SK-N-MC (cell line): ENCODE measurements at regions not wholly inside any gene's neighbourhood (a gene's known extent, or its start where the extent isn't known, plus 50 kb on each side); places are given as distances from the start of the nearest gene placed in this dataset.
"Not testable (repeated sequence)": the region's sequence is repeated elsewhere in the genome, so short reads cannot be mapped to it uniquely, and the experiment has no call there.

Experiments used
- DNase-seq: peaks from one replicate; pipeline ENCODE4 v3.0.0-alpha.2; 2011; ENCODE audit warnings: low read depth, low spot score
- H3K27ac ChIP-seq: fragments of 200-600 bp; sonication (generic); 2 replicates; pipeline ENCODE4 v1.5.1; 2016; ENCODE audit warnings: mixed run types
- H3K36me3 ChIP-seq: fragments of 200-600 bp; sonication (generic); 2 replicates; pipeline ENCODE4 v1.6.1; 2017; ENCODE audit warnings: antibody characterized with exemption, low read length, mixed read lengths; ENCODE audit not compliant: insufficient read depth
- H3K4me3 ChIP-seq: fragments of 200-600 bp; sonication (generic); 2 replicates; pipeline ENCODE4 v1.5.1; 2016
- H3K9ac ChIP-seq: fragments of 200-600 bp; sonication (generic); 2 replicates; pipeline ENCODE4 v1.8.0; 2017; ENCODE audit warnings: mixed run types, mixed read lengths; ENCODE audit not compliant: insufficient read length
- H3K9me3 ChIP-seq: fragments of 200-600 bp; sonication (generic); 2 replicates; pipeline ENCODE4 v1.6.1; 2017; ENCODE audit warnings: low read depth, mild to moderate bottlenecking, antibody characterized with exemption, low read length, moderate library complexity, mixed read lengths
- EZH2 ChIP-seq: fragments of 200-600 bp; sonication (generic); IDR thresholded peaks from one replicate; pipeline ENCODE4 v1.6.1; 2017; ENCODE audit warnings: antibody characterized with exemption
- FOXP2 ChIP-seq: optimal IDR thresholded peaks from 2 replicates; pipeline ENCODE3; 2011; ENCODE audit warnings: mild to moderate bottlenecking, moderate library complexity; ENCODE audit not compliant: insufficient read depth; ENCODE audit errors: extremely low read length, control extremely low read depth
- POLR2AphosphoS5 ChIP-seq: IDR thresholded peaks from 2 replicates; pipeline ENCODE4 v1.6.1; 2012; ENCODE audit warnings: mild to moderate bottlenecking, low read depth, low read length, borderline replicate concordance

DNA sequence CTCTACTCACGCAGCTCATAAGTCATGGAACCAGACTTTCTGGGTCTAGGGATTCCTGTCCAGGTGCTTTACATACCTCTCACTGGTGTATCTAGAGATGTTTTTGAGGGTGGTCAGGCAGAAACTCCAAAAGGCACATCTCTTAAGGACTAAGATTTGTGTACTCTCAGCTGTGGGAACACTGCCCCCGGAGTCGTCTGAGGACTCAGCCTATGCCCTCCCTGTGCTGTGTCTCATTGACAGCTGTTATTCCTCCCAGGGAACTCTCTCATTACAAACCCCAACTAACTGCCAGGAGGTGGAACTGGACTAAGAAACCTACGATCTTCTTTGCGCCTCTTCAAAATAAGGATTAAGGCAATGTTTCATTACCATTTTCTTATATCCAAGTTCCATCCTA, 293.9 kb upstream of the DLGAP1 start:
- Histone ChIP-seq H3K4me3 (no peak overlapping the region), H3K27ac (no peak overlapping the region)
- no peak for TF ChIP-seq FOXP2
- TF ChIP-seq POLR2AphosphoS5, result no peak
- TF ChIP-seq EZH2, result no peak

DNA sequence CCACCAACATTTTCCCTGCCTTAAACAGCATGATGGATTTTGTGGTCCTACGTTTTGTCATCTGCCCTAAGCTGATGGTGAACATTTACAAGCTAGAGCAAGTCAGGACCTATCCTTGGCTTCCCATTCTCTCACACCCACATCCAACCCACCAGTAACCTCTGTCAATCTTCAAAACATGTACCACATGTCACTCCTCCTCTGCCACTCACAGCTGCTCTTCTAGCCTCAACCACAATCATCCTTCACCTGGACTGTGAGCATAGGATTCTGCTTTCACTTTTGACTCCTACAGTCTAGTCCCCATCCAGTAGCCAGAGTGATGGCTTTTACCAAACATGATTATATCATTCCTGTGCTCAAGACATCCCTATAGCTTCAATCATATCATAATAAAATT, 279.8 kb upstream of the DLGAP1 start:
- H3K27ac ChIP-seq, result no peak overlapping the region
- H3K4me3 ChIP-seq, result no peak overlapping the region
- H3K36me3 ChIP-seq, result no peaks in the 10 kb centered on the region
- no peak overlapping the region for H3K9ac ChIP-seq
- no peak for TF ChIP-seq POLR2AphosphoS5
- no peak for TF ChIP-seq FOXP2
- no peak for TF ChIP-seq EZH2
- DNase-seq, result no peak
- no peaks in the 10 kb centered on the region for H3K9me3 ChIP-seq

More for the DNA sequence above, 293.9 kb upstream of the DLGAP1 start:
- Histone ChIP-seq H3K9me3 (no peaks in the 10 kb centered on the region), H3K36me3 (no peaks in the 10 kb centered on the region), H3K9ac (no peak overlapping the region)
- DNase-seq, result no peak

DNA sequence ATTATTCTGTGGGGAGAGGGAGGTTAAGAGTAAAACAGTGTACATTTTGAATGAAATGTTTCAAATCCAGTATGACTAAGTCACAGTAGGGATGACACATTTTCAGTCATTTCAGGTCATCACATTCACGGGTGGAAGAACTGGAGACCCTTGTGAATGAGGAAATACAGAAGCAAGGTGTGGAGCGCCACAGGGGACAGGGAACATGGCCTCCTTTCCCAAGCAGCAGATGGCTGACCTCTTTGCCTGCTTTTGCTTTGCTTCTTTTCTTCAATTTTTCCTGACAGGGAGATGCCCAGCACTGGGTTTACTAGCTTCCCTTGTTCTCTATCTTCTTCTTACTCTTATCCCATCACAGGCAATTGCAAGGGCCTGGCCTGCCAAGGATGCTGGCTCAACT, 278.9 kb upstream of the DLGAP1 start:
- no peak for DNase-seq
- no peak overlapping the region for H3K27ac ChIP-seq
- TF ChIP-seq POLR2AphosphoS5 (no peak), FOXP2 (no peak), EZH2 (no peak)
- H3K9me3 ChIP-seq, result no peaks in the 10 kb centered on the region
- no peak overlapping the region for H3K9ac ChIP-seq
- no peak overlapping the region for H3K4me3 ChIP-seq
- H3K36me3 ChIP-seq, result no peaks in the 10 kb centered on the region

DNA sequence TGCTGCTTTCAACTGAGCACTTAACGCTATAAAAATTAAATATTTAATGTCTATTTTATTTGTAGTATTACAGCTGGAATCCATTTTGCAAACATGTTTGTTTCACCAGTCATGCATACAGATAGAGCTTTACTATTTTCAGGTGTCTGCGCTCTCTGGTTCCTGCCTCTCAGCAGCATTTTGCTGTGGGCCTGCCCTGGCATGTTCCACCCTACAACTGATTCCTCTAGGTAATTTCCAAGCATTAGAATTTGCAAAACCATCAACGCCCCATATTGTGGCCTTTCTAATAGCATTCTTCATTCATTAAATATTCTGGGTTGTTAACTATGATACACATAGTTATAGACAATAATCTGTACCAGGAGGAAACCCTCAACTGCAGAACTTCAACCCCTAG, 266.4 kb upstream of the DLGAP1 start:
- H3K4me3 ChIP-seq, result no peak overlapping the region
- no peaks in the 10 kb centered on the region for H3K9me3 ChIP-seq
- H3K36me3 ChIP-seq, result no peaks in the 10 kb centered on the region
- DNase-seq, result no peak
- H3K9ac ChIP-seq, result no peak overlapping the region
- no peak overlapping the region for H3K27ac ChIP-seq
- no peak for TF ChIP-seq EZH2
- no peak for TF ChIP-seq POLR2AphosphoS5
- TF ChIP-seq FOXP2, result no peak

DNA sequence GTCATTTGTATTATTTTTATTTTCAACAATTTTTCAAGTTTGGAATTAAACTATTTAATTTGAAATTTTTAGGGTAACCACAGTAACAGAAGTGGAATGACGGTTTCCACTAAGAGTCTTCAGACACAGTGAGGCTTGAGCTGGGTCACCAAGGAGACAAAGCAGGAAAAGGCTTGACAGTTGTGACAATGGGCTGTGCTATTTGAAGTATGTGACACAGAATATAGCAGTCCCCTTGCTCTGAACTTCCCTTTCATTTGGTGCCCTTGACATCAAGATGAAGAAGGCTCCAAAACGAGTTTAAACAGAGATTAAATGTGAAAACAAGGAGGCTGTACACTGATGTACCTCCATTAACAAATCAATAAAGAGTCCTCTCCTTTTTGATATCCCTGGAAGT, 265.4 kb upstream of the DLGAP1 start:
- Histone ChIP-seq H3K4me3 (no peak overlapping the region), H3K9me3 (no peaks in the 10 kb centered on the region), H3K27ac (no peak overlapping the region), H3K36me3 (no peaks in the 10 kb centered on the region), H3K9ac (no peak overlapping the region)
- DNase-seq, result no peak
- TF ChIP-seq FOXP2 (no peak), POLR2AphosphoS5 (no peak), EZH2 (no peak)

DNA sequence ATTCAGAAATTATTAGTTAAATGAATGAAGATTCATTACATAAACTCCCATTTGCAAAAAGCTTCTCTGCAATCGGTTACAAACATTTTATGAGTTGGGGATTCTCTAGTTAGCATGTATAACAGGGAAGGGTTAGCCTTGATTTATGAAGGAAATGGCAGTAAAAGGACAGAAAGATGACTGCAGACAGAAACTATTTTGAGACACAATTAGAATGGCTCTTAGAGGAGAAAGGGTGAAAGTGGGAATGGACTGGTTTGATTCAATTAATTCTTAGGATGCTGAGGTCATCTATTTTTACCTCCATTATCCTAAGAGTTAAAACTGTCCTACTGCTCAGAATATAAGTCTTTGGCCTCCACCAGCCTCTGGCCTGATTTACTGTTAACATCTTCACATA, 250.8 kb upstream of the DLGAP1 start:
- TF ChIP-seq POLR2AphosphoS5 (no peak), EZH2 (no peak), FOXP2 (no peak)

DNA sequence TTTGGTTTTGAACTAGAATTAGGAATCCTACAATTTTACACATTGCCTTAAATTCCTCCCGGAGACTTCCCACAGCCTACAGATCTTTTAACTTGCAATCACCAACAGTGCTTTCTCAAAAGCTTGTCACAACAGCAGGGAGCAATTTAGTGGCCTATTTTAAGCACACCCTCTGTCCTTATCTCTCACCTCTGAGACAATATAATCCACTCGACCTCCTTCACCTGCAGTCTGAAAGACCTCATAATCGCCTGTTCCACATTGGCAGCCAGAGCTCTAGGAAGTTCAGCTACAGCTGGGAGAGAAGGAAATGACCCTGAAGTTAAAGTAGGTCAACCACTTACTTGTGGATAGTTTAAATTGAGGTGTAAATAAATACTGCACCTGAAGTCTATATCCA, 249.7 kb upstream of the DLGAP1 start:
- TF ChIP-seq EZH2 (no peak), POLR2AphosphoS5 (no peak), FOXP2 (no peak)
- Histone ChIP-seq H3K9ac (no peak overlapping the region), H3K36me3 (no peaks in the 10 kb centered on the region), H3K27ac (no peak overlapping the region), H3K4me3 (no peak overlapping the region), H3K9me3 (no peaks in the 10 kb centered on the region)
- DNase-seq, result no peak

More for the DNA sequence above, 250.8 kb upstream of the DLGAP1 start:
- Histone ChIP-seq H3K36me3 (no peaks in the 10 kb centered on the region), H3K9ac (no peak overlapping the region), H3K9me3 (no peaks in the 10 kb centered on the region), H3K27ac (no peak overlapping the region), H3K4me3 (no peak overlapping the region)
- no peak for DNase-seq

DNA sequence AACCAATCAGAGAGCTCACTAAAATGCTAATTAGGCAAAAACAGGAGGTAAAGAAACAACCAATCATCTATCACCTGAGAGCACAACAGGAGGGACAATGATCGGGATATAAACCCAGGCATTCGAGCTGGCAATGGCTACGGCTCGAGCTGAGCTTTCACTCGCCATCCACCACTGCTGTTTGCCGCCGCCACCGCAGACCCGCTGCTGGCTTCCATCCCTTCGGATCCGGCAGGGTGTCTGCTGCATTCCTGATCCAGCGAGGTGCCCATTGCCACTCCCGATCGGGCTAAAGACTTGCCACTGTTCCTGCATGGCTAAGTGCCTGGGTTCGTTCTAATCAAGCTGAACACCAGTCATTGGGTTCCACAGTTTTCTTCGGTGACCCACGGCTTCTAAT, 236.7 kb upstream of the DLGAP1 start:
- H3K27ac ChIP-seq, result no peak overlapping the region
- no peak for TF ChIP-seq POLR2AphosphoS5
- no peak for TF ChIP-seq FOXP2
- TF ChIP-seq EZH2, result no peak
- H3K4me3 ChIP-seq, result no peak overlapping the region
- DNase-seq, result no peak
- H3K36me3 ChIP-seq, result no peaks in the 10 kb centered on the region
- H3K9me3 ChIP-seq, result no peaks in the 10 kb centered on the region
- H3K9ac ChIP-seq, result no peak overlapping the region

DNA sequence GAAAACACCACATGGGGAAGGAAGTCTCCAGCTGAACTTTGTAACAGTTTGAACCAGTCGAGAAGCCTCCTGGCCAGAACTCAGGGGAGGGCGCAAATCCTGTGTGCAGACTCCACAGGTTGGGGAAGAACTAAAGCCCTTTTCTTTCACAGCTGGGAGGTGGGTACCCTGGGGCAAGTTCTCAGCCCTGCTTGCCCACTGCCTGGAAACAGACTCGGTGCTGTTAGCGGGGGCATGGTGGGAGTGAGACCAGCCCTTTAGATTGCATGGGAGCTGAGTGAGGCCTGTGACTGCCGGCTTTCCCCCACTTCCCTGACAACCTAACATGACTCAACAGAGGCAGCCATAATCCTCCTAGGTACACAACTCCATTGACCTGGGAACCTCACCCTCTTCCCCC, 223.6 kb upstream of the DLGAP1 start:
- not testable (repeated sequence) for H3K9ac ChIP-seq, H3K4me3 ChIP-seq, H3K9me3 ChIP-seq, H3K36me3 ChIP-seq, DNase-seq, H3K27ac ChIP-seq
